OCI-LY3 (cell line): ENCODE measurements at regions not wholly inside any gene's neighbourhood (a gene's known extent, or its start where the extent isn't known, plus 50 kb on each side); places are given as distances from the start of the nearest gene placed in this dataset.

Experiments used
- EZH2phosphoT487 ChIP-seq: fragments of 200-600 bp; shearing (Covaris generic); IDR thresholded peaks from 2 replicates; pipeline ENCODE4 v1.6.1; 2018; ENCODE audit warnings: antibody characterized with exemption, mixed run types, low read depth
- TF ChIP-seq, protein P1 (sequence below): fragments of 200-600, 300-600 bp; sonication (generic); IDR thresholded peaks from 2 replicates; pipeline ENCODE4 v1.5.1; 2014; ENCODE audit warnings: antibody characterized with exemption, low read length, low read depth

DNA sequence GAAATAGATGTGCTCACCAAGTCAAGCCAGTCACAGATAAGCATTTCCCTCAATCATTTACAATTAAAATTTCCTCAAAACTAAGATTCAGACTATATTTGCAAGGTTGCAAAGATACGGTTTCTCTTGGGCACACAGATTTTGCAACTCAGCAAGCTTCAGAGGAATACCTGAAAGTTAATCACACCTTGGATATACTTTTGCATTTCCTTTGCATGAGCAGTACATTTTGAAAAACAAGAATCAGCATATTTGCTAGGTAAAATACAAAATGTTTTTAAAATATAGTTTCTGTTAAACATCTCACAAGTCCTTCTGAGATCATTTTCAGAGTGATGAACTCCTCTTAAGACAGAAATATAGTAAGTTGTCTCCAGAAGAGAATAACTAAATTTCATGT, 336.9 kb downstream of the DUSP6 start:
- TF ChIP-seq, protein P1, sequence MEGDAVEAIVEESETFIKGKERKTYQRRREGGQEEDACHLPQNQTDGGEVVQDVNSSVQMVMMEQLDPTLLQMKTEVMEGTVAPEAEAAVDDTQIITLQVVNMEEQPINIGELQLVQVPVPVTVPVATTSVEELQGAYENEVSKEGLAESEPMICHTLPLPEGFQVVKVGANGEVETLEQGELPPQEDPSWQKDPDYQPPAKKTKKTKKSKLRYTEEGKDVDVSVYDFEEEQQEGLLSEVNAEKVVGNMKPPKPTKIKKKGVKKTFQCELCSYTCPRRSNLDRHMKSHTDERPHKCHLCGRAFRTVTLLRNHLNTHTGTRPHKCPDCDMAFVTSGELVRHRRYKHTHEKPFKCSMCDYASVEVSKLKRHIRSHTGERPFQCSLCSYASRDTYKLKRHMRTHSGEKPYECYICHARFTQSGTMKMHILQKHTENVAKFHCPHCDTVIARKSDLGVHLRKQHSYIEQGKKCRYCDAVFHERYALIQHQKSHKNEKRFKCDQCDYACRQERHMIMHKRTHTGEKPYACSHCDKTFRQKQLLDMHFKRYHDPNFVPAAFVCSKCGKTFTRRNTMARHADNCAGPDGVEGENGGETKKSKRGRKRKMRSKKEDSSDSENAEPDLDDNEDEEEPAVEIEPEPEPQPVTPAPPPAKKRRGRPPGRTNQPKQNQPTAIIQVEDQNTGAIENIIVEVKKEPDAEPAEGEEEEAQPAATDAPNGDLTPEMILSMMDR = no peak
- TF ChIP-seq EZH2phosphoT487 = no peak
